Body of pancreas (tissue), 4 donors: ENCODE measurements at regions not wholly inside any gene's neighbourhood (a gene's known extent, or its start where the extent isn't known, plus 50 kb on each side); places are given as distances from the start of the nearest gene placed in this dataset.

Source experiments
- POLR2A ChIP-seq, 3 donors: fragments of 450-650 bp; IDR thresholded peaks; one replicate each; pipeline ENCODE4 v1.6.1; 2016; ENCODE audit warnings: antibody characterized with exemption in 3 of 3, mild to moderate bottlenecking in 2 of 3
- TF ChIP-seq, protein P1 (sequence below), 7 experiments: fragments of 450-650 bp in 4 of 7; fragments of 200-600 bp in 3 of 7; sonication (generic) in 3 of 7; IDR thresholded peaks; one replicate each; pipeline ENCODE4 v1.5.1; 2016 to 2019; ENCODE audit warnings: antibody characterized with exemption in 7 of 7

GRCh38 chr18:53941601-53942338, 282.7 kb downstream of the MBD2 start:
- TF ChIP-seq, protein P1, sequence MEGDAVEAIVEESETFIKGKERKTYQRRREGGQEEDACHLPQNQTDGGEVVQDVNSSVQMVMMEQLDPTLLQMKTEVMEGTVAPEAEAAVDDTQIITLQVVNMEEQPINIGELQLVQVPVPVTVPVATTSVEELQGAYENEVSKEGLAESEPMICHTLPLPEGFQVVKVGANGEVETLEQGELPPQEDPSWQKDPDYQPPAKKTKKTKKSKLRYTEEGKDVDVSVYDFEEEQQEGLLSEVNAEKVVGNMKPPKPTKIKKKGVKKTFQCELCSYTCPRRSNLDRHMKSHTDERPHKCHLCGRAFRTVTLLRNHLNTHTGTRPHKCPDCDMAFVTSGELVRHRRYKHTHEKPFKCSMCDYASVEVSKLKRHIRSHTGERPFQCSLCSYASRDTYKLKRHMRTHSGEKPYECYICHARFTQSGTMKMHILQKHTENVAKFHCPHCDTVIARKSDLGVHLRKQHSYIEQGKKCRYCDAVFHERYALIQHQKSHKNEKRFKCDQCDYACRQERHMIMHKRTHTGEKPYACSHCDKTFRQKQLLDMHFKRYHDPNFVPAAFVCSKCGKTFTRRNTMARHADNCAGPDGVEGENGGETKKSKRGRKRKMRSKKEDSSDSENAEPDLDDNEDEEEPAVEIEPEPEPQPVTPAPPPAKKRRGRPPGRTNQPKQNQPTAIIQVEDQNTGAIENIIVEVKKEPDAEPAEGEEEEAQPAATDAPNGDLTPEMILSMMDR (IDR thresholded peaks at IDR 0.05), result no peak
- no peak for TF ChIP-seq POLR2A (IDR thresholded peaks at IDR 0.05)
